GM23338 (cell line): ENCODE measurements at regions not wholly inside any gene's neighbourhood (a gene's known extent, or its start where the extent isn't known, plus 50 kb on each side); places are given as distances from the start of the nearest gene placed in this dataset.

Source experiments
- ATAC-seq: fragments of 200-7000 bp; cut with Tn5 transposase; 3 replicates; pipeline ENCODE4 v1.9.1; 2020
- DNase-seq: peaks from one replicate; pipeline ENCODE4 v3.0.0-alpha.2; 2015; ENCODE audit warnings: low spot score
- H2AFZ ChIP-seq: fragments of 200-600 bp; sonication (generic); 2 replicates; pipeline ENCODE4 v1.8.0; 2016; ENCODE audit warnings: antibody characterized with exemption, mild to moderate bottlenecking, moderate library complexity
- H3F3A ChIP-seq: fragments of 200-600 bp; sonication (generic); replicated peaks from 2 replicates; pipeline ENCODE4 v1.8.0; 2017; ENCODE audit warnings: antibody characterized with exemption, mixed run types, low read depth
- H3K27ac ChIP-seq: fragments of 200-600 bp; sonication (generic); 2 replicates; pipeline ENCODE4 v1.6.1; 2016; ENCODE audit warnings: low read depth
- H3K27me3 ChIP-seq: fragments of 200-600 bp; sonication (generic); 2 replicates; pipeline ENCODE4 v1.8.0; 2016; ENCODE audit warnings: mild to moderate bottlenecking, mixed run types, moderate library complexity; ENCODE audit not compliant: insufficient read depth
- H3K36me3 ChIP-seq: fragments of 200-600 bp; sonication (generic); 2 replicates; pipeline ENCODE4 v1.8.0; 2016; ENCODE audit warnings: mild to moderate bottlenecking; ENCODE audit not compliant: insufficient read depth
- H3K4me1 ChIP-seq: fragments of 200-600 bp; sonication (generic); 2 replicates; pipeline ENCODE4 v1.8.0; 2016; ENCODE audit warnings: mild to moderate bottlenecking, moderate library complexity; ENCODE audit not compliant: insufficient read depth
- H3K4me2 ChIP-seq: fragments of 200-600 bp; sonication (generic); 2 replicates; pipeline ENCODE4 v1.7.1; 2017; ENCODE audit warnings: mixed run types
- H3K4me3 ChIP-seq: fragments of 200-600 bp; sonication (generic); 2 replicates; pipeline ENCODE4 v1.6.1; 2016; ENCODE audit warnings: mixed run types
- H3K79me2 ChIP-seq: fragments of 200-600 bp; sonication (generic); replicated peaks from 2 replicates; pipeline ENCODE4 v1.8.0; 2017; ENCODE audit warnings: mild to moderate bottlenecking; ENCODE audit not compliant: insufficient read depth
- H3K9me2 ChIP-seq: fragments of 200-600 bp; sonication (generic); 2 replicates; pipeline ENCODE4 v1.8.0; 2017; ENCODE audit not compliant: insufficient read depth
- H4K20me1 ChIP-seq: fragments of 200-600 bp; sonication (generic); replicated peaks from 2 replicates; pipeline ENCODE4 v1.8.0; 2017; ENCODE audit warnings: mild to moderate bottlenecking; ENCODE audit not compliant: insufficient read depth
- H3K27ac Mint-ChIP-seq: 2 replicates; pipeline ENCODE4 v1.8.0; 2020; ENCODE audit warnings: inconsistent platforms, mild to moderate bottlenecking, moderate library complexity, mixed read lengths
- H3K27me3 Mint-ChIP-seq: 3 replicates; pipeline ENCODE4 v1.8.0; 2022; ENCODE audit warnings: low read depth, mild to moderate bottlenecking, moderate library complexity, mixed read lengths, inconsistent platforms; ENCODE audit not compliant: insufficient read depth, poor library complexity
- H3K36me3 Mint-ChIP-seq: 3 replicates; pipeline ENCODE4 v1.8.0; 2021; ENCODE audit warnings: low read depth, mild to moderate bottlenecking, inconsistent platforms, moderate library complexity, mixed read lengths
- H3K4me1 Mint-ChIP-seq: 3 replicates; pipeline ENCODE4 v1.8.0; 2020; ENCODE audit warnings: mild to moderate bottlenecking, inconsistent platforms, mixed read lengths
- H3K4me3 Mint-ChIP-seq: 3 replicates; pipeline ENCODE4 v1.8.0; 2021; ENCODE audit warnings: moderate library complexity, mild to moderate bottlenecking, inconsistent platforms, mixed read lengths
- H3K9me3 Mint-ChIP-seq: 3 replicates; pipeline ENCODE4 v1.8.0; 2020; ENCODE audit warnings: moderate library complexity, mild to moderate bottlenecking, inconsistent platforms, mixed read lengths
- CREB1 ChIP-seq: fragments of 250-450 bp; sonication (Bioruptor Pico); IDR thresholded peaks from 2 replicates; pipeline ENCODE4 v1.5.0; 2020; ENCODE audit warnings: low read depth, mild to moderate bottlenecking, moderate library complexity
- EZH2 ChIP-seq: fragments of 200-600 bp; sonication (generic); IDR thresholded peaks from one replicate; pipeline ENCODE4 v1.8.0; 2017; ENCODE audit warnings: antibody characterized with exemption, mild to moderate bottlenecking, low read depth; ENCODE audit not compliant: unreplicated experiment
- EZH2phosphoT487 ChIP-seq: fragments of 200-600 bp; sonication (generic); IDR thresholded peaks from one replicate; pipeline ENCODE4 v1.8.1; 2018; ENCODE audit warnings: antibody characterized with exemption; ENCODE audit not compliant: unreplicated experiment
- JUNB ChIP-seq: IDR thresholded peaks from one replicate; pipeline ENCODE4 v1.6.1; 2016; ENCODE audit warnings: antibody characterized with exemption; ENCODE audit not compliant: unreplicated experiment
- NANOG ChIP-seq: IDR thresholded peaks from 2 replicates; pipeline ENCODE4 v1.6.1; 2016; ENCODE audit warnings: antibody characterized with exemption, borderline replicate concordance
- STAT1 ChIP-seq: IDR thresholded peaks from one replicate; pipeline ENCODE4 v1.6.1; 2016; ENCODE audit warnings: antibody characterized with exemption; ENCODE audit not compliant: unreplicated experiment
- ZNF114 ChIP-seq: fragments of 250-450 bp; sonication (Bioruptor Pico); IDR thresholded peaks from 2 replicates; pipeline ENCODE4 v1.5.0; 2020; ENCODE audit warnings: mild to moderate bottlenecking, moderate library complexity
- TF ChIP-seq, protein P1 (sequence below): fragments of 250-450 bp; sonication (Bioruptor Pico); IDR thresholded peaks from 2 replicates; pipeline ENCODE4 v1.5.0; 2020; ENCODE audit warnings: mild to moderate bottlenecking, moderate library complexity
- TF ChIP-seq, protein P2 (sequence below): IDR thresholded peaks from 2 replicates; pipeline ENCODE4 v1.6.1; 2016; ENCODE audit warnings: antibody characterized with exemption
- TF ChIP-seq, protein P3 (sequence below), 2 experiments: fragments of 200-600 bp in 1 of 2; sonication (generic) in 1 of 2; conservative IDR thresholded peaks; 2 replicates each; pipeline versions ENCODE4 v1.5.1 to v1.6.1; 2016 to 2017; ENCODE audit warnings: antibody characterized with exemption in 2 of 2, low read depth in 2 of 2, mild to moderate bottlenecking in 2 of 2, moderate library complexity in 1 of 2
- TF ChIP-seq, protein P4 (sequence below): IDR thresholded peaks from one replicate; pipeline ENCODE4 v1.6.1; 2018; ENCODE audit warnings: antibody characterized with exemption; ENCODE audit not compliant: unreplicated experiment

DNA sequence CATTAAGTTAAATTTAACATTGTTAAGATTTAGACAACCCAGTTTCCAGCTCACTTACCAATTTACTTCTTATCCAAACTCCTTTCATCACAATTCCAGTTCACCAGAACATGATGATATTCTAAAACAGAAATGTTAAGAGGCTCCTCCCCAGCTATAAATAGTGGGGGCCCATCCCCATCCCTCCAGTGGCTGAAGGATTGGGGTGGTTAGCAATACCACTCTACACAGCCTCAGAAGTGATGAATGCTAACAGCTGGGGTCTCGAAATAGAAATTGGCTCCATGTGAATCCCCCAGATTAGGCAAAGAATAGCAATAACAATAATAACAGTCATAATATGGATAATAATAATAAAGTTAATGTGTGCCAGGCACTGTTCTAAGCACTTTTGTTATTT, 97.9 kb upstream of the NCAM1 start:
- no peak for TF ChIP-seq JUNB
- no peak for TF ChIP-seq EZH2
- TF ChIP-seq, protein P1, sequence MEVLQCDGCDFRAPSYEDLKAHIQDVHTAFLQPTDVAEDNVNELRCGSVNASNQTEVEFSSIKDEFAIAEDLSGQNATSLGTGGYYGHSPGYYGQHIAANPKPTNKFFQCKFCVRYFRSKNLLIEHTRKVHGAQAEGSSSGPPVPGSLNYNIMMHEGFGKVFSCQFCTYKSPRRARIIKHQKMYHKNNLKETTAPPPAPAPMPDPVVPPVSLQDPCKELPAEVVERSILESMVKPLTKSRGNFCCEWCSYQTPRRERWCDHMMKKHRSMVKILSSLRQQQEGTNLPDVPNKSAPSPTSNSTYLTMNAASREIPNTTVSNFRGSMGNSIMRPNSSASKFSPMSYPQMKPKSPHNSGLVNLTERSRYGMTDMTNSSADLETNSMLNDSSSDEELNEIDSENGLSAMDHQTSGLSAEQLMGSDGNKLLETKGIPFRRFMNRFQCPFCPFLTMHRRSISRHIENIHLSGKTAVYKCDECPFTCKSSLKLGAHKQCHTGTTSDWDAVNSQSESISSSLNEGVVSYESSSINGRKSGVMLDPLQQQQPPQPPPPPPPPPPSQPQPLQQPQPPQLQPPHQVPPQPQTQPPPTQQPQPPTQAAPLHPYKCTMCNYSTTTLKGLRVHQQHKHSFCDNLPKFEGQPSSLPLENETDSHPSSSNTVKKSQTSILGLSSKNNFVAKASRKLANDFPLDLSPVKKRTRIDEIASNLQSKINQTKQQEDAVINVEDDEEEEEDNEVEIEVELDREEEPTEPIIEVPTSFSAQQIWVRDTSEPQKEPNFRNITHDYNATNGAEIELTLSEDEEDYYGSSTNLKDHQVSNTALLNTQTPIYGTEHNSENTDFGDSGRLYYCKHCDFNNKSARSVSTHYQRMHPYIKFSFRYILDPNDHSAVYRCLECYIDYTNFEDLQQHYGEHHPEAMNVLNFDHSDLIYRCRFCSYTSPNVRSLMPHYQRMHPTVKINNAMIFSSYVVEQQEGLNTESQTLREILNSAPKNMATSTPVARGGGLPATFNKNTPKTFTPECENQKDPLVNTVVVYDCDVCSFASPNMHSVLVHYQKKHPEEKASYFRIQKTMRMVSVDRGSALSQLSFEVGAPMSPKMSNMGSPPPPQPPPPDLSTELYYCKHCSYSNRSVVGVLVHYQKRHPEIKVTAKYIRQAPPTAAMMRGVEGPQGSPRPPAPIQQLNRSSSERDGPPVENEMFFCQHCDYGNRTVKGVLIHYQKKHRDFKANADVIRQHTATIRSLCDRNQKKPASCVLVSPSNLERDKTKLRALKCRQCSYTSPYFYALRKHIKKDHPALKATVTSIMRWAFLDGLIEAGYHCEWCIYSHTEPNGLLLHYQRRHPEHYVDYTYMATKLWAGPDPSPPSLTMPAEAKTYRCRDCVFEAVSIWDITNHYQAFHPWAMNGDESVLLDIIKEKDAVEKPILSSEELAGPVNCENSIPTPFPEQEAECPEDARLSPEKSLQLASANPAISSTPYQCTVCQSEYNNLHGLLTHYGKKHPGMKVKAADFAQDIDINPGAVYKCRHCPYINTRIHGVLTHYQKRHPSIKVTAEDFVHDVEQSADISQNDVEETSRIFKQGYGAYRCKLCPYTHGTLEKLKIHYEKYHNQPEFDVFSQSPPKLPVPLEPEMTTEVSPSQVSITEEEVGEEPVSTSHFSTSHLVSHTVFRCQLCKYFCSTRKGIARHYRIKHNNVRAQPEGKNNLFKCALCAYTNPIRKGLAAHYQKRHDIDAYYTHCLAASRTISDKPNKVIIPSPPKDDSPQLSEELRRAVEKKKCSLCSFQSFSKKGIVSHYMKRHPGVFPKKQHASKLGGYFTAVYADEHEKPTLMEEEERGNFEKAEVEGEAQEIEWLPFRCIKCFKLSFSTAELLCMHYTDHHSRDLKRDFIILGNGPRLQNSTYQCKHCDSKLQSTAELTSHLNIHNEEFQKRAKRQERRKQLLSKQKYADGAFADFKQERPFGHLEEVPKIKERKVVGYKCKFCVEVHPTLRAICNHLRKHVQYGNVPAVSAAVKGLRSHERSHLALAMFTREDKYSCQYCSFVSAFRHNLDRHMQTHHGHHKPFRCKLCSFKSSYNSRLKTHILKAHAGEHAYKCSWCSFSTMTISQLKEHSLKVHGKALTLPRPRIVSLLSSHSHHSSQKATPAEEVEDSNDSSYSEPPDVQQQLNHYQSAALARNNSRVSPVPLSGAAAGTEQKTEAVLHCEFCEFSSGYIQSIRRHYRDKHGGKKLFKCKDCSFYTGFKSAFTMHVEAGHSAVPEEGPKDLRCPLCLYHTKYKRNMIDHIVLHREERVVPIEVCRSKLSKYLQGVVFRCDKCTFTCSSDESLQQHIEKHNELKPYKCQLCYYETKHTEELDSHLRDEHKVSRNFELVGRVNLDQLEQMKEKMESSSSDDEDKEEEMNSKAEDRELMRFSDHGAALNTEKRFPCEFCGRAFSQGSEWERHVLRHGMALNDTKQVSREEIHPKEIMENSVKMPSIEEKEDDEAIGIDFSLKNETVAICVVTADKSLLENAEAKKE (CRISPR knock-in tag) = no peak
- TF ChIP-seq EZH2phosphoT487 = no peak
- TF ChIP-seq ZNF114 (CRISPR knock-in tag) = no peak
- TF ChIP-seq, protein P2, sequence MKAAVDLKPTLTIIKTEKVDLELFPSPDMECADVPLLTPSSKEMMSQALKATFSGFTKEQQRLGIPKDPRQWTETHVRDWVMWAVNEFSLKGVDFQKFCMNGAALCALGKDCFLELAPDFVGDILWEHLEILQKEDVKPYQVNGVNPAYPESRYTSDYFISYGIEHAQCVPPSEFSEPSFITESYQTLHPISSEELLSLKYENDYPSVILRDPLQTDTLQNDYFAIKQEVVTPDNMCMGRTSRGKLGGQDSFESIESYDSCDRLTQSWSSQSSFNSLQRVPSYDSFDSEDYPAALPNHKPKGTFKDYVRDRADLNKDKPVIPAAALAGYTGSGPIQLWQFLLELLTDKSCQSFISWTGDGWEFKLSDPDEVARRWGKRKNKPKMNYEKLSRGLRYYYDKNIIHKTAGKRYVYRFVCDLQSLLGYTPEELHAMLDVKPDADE = no peak
- TF ChIP-seq, protein P3, sequence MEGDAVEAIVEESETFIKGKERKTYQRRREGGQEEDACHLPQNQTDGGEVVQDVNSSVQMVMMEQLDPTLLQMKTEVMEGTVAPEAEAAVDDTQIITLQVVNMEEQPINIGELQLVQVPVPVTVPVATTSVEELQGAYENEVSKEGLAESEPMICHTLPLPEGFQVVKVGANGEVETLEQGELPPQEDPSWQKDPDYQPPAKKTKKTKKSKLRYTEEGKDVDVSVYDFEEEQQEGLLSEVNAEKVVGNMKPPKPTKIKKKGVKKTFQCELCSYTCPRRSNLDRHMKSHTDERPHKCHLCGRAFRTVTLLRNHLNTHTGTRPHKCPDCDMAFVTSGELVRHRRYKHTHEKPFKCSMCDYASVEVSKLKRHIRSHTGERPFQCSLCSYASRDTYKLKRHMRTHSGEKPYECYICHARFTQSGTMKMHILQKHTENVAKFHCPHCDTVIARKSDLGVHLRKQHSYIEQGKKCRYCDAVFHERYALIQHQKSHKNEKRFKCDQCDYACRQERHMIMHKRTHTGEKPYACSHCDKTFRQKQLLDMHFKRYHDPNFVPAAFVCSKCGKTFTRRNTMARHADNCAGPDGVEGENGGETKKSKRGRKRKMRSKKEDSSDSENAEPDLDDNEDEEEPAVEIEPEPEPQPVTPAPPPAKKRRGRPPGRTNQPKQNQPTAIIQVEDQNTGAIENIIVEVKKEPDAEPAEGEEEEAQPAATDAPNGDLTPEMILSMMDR (conservative IDR thresholded peaks at IDR 0.05; ENCODE audit: low read depth in 2 of 2) = no peak
- TF ChIP-seq CREB1 = no peak
- TF ChIP-seq, protein P4, sequence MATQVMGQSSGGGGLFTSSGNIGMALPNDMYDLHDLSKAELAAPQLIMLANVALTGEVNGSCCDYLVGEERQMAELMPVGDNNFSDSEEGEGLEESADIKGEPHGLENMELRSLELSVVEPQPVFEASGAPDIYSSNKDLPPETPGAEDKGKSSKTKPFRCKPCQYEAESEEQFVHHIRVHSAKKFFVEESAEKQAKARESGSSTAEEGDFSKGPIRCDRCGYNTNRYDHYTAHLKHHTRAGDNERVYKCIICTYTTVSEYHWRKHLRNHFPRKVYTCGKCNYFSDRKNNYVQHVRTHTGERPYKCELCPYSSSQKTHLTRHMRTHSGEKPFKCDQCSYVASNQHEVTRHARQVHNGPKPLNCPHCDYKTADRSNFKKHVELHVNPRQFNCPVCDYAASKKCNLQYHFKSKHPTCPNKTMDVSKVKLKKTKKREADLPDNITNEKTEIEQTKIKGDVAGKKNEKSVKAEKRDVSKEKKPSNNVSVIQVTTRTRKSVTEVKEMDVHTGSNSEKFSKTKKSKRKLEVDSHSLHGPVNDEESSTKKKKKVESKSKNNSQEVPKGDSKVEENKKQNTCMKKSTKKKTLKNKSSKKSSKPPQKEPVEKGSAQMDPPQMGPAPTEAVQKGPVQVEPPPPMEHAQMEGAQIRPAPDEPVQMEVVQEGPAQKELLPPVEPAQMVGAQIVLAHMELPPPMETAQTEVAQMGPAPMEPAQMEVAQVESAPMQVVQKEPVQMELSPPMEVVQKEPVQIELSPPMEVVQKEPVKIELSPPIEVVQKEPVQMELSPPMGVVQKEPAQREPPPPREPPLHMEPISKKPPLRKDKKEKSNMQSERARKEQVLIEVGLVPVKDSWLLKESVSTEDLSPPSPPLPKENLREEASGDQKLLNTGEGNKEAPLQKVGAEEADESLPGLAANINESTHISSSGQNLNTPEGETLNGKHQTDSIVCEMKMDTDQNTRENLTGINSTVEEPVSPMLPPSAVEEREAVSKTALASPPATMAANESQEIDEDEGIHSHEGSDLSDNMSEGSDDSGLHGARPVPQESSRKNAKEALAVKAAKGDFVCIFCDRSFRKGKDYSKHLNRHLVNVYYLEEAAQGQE = no peak
- no peak for TF ChIP-seq STAT1
- TF ChIP-seq NANOG = no peak
- Mint-ChIP-seq H3K9me3 (peaks cover 12% of the 10 kb centered on the region; the same call in 2 of the 3 replicates), H3K27me3 (no peaks in the 10 kb centered on the region), H3K4me1 (no peaks in the 10 kb centered on the region; the same call in 2 of the 3 replicates), H3K4me3 (no peak overlapping the region), H3K27ac (no peak overlapping the region), H3K36me3 (0 out of 3 replicates have a peak, but pooled peaks cover 5% of the 10 kb centered on the region)
- no peaks in the 10 kb centered on the region for H3K9me2 ChIP-seq
- H3K4me2 ChIP-seq = no peak overlapping the region
- H3K36me3 ChIP-seq = no peaks in the 10 kb centered on the region; the same call in 1 of the 2 replicates
- ATAC-seq (no peak), DNase-seq (no peak)
- H3F3A ChIP-seq = no peaks in the 10 kb centered on the region
- H3K27me3 ChIP-seq = no peaks in the 10 kb centered on the region
- no peaks in the 10 kb centered on the region for H3K79me2 ChIP-seq
- no peaks in the 10 kb centered on the region for H3K4me1 ChIP-seq
- no peaks in the 10 kb centered on the region for H4K20me1 ChIP-seq
- H3K4me3 ChIP-seq = no peak overlapping the region
- no peak overlapping the region for H3K27ac ChIP-seq
- H2AFZ ChIP-seq = no peak overlapping the region
